ENCODE measurements at regions not wholly inside any gene's neighbourhood (a gene's known extent, or its start where the extent isn't known, plus 50 kb on each side); places are given as distances from the start of the nearest gene placed in this dataset.

DNA sequence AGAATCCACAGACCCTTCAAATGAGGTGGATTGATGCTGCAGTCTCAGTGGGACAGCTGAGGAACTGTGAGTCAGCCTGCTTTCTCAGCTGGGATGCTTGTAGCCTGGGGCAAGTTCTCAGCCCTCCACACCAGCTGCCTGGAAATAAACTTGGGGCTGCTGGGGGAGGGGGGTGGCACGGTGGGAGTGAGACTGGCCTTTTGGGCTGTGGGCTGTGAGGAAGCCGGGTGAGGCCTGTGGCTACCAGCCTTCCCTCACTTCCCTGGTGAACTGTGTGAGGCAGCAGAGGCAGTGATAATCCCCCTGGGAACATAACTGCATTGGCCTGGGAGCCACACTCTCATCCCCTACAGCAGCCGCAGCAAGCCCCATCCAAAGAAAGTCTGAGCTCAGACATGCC is 114.5 kb upstream of the GUCY1A1 start:
- no peak for DNase-seq (ENCODE audit: low spot score)

DNA sequence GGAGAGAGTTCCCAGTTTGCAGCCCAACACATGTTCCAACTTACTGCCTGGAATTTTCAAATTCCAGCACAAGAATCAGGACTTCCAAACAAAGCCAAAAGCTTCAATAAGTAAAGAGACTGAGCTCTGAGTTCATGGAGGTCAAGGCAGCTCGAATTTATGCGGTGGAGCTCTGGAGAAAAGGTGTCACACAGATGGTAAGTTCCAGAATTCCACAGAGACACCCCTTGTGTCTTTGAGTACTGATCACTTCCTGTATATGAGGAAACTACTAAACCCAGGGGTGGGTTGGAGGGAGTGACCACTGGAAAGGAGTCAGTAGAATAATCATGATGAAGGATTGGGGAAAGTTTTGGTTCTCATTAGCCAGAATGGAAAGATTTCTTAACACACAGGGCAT is 118.5 kb upstream of the GUCY1A1 start:
- DNase-seq (ENCODE audit: low spot score) = no peak

DNA sequence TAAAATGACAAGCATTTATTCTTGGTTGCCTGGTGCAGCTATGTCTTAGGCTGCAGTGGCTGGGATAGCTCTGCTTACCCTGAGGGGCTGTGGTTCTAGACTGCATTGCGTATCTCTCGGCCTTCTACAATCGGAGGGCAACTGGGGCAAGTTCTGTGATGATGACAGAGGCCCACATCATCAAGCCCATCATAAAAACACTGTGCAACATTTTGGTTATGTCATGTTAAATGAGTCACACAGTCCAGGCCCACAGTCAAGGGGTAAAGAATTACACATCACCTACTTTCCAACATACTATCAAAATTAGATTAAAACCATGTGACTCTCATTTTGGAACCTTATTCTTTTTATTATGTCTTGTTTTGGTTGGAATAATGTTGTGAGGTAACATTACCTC is 120.2 kb upstream of the GUCY1A1 start:
- no peak for DNase-seq (ENCODE audit: low spot score)

DNA sequence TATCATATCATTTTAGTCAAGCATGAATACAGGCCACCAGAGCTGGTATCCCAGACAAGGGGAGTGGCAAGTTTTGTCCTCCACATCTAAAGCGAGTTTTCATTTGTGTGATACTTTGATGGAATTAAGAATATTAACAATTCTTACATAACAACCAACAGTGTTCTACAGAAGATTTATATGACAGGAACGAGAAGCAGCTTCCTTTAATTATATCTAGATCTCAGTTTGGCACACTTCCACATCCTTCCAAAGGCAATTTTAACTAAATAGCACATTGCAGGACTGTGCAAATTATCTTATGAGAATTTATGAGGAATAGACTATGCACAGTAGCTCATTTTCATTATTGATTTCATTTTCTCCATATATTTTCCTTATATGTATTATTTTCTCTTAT is 121.2 kb upstream of the GUCY1A1 start:
- DNase-seq (ENCODE audit: low spot score) = no peak

DNA sequence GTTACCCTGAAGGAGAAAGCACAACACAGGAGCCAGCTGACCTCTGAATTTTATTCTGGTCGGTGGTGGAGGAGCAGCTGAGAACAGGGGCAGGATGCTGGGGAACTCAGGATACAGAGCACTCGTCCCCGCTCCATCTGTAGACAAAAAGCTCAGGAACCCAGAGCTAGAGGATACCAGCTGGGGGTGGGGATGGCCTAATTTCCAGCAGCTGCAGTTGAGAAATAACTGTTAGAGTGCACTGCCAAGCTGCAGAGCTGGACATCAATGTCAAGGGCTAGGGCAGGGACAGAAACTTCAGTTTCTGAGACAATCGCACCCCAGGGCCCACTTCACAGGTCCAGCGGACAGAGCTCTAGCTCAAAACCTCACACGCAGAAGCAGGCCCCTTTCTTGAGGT is 122.1 kb upstream of the GUCY1A1 start:
- no peak for DNase-seq (ENCODE audit: low spot score)

DNA sequence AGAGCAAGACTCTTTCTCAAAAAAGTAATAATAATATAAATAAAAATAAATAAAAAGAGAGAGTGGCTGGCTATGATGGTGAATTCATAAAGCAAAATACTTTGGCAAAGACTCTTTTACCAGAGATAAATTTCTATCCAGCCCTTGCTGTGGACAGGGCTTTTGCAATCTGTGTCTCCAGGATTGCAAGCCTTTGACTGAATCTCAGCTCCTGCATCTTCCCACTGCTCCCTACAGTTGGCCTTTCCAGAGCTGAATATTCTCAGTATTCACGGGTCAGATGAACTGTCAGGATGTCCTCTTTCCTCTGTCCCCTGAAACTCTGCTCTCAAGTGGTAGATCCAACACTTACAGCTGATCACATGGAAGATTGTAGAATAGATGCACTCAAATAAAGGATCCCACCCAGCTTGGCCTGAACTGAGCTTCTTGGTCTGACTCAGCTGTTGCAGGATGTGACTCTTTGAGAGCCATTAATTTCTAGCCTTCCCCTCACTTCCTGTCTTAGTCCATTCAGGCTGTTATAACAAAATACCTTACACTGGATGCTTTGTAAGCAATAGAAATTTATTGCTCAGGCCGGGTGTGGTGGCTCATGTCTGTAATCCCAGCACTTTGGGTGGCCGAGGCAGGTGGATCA is 123.4 kb upstream of the GUCY1A1 start:
- no peak for DNase-seq (ENCODE audit: low spot score)

DNA sequence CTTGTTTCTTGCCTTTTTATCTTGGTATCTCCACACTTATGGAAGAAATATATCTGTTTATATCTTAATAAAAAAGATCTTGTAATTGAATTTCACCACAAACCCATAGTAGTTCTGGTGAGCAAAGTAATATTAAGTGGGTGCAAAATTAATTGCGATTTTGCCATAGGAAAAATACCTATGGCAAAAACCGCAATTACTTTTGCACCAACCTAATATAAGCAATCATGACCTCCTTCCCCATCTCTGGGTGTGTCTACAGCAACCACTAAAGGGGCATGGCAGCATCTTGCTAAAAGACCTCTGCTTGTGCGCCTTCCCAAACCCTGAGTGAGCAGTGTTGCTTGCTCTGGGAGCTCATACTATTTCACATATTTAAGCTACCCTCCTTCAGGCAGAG is 124.2 kb upstream of the GUCY1A1 start:
- no peak for DNase-seq (ENCODE audit: low spot score)

DNA sequence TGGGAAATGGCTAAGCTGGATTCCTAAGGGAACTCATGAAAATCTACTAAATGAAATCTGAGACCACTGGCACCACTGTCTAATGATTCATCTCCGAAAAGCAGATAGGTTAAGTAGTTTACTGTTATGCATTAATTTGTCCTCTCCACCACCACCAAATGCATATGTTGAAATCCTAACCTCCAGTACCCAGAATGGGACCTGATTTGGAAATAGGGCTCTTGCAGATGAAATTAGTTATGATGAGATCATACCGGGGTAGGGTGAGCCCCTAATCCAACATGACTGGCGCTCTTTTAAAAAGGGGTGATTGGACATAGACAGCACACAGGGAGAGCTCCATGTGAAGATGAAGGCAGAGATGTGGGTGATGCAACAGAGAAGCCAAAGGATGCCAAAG is 124.9 kb upstream of the GUCY1A1 start:
- DNase-seq (ENCODE audit: low spot score) = no peak

DNA sequence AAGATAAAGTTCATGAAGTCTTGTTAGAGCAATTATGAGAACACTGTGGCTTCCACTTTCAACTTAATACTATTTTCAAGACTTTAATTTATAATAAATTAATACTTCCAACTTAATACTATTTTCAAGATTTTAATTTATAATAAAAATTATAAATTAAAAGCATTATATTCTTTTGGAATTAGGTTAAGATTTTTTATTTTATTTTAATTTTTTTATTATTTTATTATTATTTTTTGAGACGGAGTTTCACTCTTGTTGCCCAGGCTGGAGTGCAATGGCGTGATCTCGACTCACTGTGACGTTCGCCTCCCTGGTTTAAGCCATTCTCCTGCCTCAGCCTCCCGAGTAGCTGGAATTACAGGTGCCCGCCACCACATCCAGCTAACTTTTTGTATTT is 126.0 kb upstream of the GUCY1A1 start:
- no peak for DNase-seq (ENCODE audit: low spot score)

DNA sequence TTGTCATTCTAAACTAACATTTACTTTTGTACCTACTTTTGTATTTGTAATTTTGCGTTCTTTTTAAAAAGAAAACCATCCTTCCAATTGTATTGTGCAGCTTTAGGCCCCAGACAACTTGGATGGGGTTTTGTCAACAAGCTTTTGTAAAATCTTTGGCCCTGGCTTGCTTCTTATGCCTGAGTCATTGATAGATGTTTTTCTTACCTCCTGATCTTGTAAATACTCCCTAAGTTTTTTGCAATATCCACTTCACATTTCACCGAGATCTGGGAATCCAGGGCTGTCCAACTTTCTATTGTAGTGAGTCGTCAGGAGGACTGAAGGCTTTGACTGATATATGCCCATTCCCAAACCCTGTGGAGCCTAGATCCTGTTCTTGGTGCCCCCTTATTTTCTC is 126.9 kb upstream of the GUCY1A1 start:
- DNase-seq (ENCODE audit: low spot score) = no peak

DNA sequence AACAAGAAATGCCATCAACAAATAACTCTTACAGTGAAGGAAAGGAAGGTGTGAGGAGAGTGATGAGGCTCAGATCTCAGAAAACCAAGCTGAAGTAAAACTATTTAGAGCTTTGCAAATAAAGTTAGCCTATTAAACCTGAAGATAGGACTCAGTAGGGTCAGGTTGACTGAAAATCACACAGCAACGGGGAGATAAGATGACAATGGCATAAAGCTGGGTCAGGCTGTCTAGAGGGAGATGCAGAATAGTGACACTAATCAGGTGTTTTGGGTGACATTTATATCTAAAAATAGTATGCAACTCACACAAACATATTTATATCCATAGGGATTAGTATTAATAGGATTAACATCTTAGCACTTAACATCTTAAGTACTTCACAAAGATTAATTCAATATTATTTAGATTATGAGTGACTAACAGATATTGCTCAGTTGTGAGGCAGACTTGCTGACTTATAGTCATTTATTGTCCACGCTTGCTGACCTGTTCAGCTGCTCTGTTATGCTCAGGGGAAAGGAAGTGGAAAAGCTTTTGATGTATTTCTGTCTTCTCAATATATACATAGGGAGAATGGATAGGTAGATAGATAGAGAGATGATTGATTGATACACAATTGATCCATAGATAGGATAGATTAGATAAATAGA is 130.7 kb upstream of the GUCY1A1 start:
- no peak for DNase-seq (ENCODE audit: low spot score)

DNA sequence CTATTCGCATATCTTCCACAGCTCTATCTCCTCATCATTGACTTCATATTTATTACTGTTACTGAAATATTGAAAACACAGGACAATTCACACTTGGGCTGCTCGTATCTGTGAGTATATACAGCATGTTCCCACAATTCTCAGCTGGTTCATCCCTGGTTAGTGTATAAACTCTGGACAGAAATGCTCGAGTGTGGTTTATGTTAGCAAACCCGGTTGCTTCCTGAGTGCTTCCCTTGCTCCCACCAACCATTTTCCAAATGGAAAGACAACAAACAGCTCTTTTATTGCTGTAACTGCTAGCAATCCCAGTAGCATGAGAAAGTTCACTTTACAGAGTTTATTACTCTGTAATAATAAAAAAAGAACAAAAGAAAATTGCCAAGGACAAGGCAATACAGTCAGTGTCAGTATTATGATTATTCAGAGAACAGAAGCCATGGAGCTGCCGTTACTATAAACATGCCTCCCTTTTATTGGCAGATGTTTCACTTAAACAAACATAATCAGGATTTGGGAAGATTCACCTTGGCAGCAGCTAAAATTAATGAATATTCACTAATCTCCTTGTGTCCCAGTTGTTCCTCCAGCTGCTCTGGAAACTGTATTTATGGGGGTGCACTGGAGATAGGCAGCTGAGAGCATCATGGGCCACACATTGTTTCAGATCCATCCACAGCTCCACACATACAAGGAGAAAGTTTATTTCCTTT is 134.1 kb upstream of the GUCY1A1 start:
- no peak for DNase-seq (ENCODE audit: low spot score)

DNA sequence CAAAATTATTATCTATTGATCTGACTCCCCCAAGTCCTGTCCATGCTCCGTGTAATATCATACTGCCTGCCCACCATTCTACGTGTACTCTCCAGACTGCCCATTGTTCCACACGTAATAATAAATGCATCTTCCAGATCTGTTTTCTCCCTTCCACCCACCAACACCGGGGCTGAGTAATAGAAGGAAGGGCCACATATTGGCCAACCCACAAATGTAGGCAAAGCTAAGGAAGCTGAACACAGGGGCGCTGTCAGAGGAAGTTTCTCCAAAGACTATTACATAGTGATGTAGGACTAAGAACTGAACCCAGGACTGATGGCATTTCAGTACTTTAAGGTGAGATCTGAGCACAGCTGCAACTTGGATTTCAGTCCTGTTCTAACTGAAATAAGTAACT is 135.8 kb upstream of the GUCY1A1 start:
- DNase-seq (ENCODE audit: low spot score) = no peak

DNA sequence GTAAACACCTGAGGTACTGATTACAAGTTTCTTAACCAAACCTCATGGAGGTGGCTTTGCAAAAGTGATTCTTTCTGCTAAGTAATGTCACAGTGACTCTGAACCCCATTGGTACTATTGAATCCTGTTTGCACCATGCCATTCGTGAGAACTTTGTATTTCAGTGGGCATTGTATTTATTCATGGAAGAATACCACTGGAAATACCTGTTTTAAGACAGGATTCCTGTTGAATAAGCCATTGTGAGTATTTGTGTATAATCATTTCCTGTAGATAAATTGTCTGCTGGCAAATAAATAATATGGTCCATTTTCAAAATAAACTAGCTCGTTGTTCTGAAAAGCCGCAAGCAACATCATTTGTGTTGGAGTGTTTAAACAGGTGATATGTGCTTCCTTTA is 136.4 kb upstream of the GUCY1A1 start:
- DNase-seq (ENCODE audit: low spot score) = no peak

DNA sequence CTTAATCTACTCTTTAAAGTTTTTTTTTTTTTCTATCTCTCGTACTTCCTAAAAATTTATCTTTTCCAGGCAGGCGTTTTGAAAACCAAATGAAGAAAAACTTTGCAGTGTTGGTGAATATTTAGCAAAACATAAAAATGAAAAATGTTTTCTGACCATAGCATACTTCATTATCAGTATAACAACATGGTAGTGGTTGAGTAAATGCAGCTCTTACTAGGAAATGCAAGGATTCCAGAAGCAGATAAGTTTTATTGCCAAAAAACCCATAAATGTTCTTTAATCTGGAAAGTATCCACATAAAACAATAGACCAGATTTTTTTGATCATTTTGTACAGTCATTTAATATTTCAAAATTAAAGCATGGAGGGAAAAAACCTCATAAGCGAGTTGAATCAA is 136.9 kb upstream of the GUCY1A1 start:
- no peak for DNase-seq (ENCODE audit: low spot score)

DNA sequence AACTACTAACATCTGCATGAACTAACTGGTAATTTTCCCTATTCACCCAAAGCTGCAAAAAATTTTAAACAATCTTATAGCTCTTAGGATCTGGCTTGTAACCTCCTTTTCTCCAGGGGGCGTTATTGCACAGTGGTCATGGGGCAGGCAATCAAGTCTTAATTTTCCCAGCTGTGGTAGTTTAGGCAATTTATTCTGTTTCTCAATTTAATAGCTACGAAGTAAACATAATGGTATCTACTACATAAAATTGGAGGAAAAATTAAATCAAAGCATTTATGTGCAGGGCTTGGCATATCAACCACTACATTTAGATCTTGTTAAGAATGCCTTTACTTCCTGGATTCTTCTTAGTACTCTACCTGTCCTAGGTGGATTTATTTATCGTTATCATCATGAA is 137.4 kb upstream of the GUCY1A1 start:
- DNase-seq (ENCODE audit: low spot score) = no peak

DNA sequence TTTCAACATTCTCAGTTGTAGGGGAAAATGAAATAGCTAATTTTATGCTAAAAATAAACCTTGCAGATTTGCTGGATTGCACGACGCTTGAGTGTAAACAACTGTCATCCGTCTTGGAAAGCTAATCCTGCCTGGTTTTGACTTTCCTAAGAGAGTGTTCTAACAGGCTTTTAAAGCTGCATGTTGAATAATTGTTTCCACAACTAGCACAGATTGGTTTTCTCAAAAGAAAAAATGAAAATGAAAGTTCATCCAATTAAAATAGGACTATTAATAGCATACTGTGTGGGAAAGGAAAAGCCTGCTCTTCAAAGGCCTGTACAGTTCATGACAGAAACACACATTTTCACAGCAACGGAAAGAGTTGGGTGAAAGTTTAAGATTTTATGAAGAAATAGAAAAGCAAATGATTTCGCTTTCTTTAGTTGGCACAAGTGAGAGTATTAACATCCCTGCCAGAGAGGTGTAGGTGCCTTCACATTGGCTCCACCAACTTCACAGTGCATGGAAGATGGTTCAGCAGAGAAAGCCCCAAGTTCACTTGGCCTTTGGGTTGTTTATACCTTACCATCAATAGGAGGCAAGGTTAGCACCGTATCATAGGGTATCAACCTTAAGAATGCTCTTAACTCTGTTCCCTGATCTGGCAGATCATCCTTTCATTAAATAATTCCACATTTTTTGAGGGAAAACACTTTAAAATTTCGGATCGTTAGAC is 140.0 kb upstream of the GUCY1A1 start:
- no peak for DNase-seq (ENCODE audit: low spot score)

DNA sequence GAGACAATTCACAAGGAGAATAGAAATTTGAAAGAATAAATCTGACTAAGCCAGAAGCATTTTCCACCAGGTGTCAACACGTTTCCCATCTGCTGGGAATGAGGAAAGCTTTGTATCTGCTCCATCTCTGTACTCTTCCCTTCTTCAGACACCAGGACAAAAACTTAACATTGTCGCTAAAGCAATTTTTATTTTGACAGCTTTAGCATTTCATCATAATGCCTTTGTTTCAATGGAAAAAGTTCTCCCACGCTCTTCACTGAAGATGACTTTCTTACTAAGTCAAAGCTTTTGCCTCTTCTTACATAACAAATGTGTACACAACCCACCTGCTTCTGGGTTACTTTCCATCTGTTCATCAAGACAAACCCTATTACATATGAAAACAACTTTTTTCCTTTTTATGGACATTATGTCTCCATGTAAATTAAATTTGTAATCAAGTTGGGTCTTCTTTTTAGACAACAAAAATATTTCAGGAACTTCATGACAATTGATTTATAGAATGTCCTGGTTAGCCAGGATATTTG is 141.7 kb upstream of the GUCY1A1 start:
- DNase-seq (ENCODE audit: low spot score) = no peak

DNA sequence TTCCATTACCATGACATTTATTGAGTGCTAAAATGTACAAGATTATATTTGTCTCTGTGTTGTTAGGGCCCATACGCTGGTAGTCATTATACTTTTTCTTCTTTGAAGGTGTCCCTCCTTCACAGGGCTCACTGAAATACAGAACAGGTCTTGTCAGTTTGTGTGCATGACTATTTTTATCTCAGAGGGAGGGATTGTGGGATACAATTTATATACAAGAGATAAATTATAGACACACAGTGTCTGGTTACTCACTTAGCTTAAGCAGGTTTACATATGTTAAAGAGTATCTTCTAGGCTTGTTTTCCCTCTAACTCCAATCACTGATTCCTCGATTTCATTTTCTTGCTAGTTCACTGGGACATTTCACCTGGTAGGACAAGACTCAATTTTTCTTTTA is 143.3 kb upstream of the GUCY1A1 start:
- no peak for DNase-seq (ENCODE audit: low spot score)

DNA sequence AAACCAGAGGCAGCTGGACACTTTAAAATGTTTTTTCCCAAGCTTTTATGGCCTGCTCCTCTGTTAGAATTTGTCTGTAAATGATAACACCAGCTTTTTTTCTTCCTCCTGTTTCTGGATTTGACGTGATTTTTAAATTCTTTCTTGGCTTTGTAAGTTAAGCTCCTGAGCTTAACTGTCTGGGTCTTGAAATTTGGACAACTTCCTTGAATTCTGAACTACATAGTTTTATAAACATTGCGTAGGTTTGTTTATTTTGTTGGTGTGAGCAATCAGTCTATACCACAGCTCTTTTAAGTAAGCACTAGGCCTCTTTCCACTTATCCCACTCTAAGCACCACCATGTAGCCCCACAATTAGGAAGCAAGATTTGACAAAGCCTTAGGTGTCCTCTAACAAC is 144.4 kb upstream of the GUCY1A1 start:
- no peak for DNase-seq (ENCODE audit: low spot score)

DNA sequence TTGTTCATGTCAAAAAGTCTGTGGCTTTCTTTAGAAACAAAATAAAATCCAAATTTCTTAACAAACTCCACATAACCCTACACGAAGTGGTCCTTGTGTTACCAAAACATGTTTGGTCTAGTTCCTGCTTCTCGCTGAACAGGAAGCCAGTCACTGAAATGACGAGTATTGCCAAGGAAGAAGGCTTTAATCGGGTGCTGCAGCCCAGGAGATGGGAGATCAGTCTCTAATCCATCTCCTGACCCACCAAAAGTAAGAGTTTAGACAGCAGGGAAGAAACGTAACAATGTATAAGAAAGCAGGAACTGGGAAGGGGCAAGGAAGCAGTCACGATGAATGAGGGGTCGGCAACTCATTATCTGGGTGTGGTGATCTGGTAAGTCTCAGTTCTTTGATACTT is 144.6 kb upstream of the MAP9 start:
- DNase-seq (ENCODE audit: low spot score) = no peak

DNA sequence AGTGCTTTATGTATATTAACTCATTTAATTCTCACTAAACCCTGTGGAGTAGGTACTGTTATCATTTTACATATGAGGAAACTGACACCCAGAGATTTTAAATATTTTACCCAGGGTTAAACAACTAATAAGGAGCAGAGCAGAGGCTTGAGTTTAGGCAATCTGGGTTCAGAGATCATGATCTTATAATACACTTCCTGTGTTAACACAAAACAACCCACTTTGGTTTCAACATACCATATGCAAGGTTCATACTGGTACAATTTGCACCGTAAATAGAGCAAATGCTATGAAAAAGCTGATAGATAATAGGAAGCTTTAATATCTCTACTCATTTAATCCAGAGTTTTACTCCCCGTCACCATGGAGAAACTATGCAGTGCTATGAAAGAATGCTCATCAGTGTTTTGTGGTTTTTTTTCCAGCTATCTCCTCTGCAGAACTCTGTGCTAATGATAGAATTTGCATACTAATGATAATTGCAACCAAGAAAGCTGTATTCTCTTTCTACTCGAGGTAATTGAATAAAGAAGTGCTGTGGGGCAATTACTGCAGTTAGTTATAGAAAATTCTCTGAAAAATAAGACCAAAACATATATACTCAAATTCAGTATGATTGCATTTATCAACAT is 138.8 kb upstream of the MAP9 start:
- DNase-seq (ENCODE audit: low spot score) = no peak

Measured in CD4-positive, alpha-beta T cell treated with Interleukin-6 at 100 ng/mL for 8 hours (primary cell).